ENCODE measurements at regions not wholly inside any gene's neighbourhood (a gene's known extent, or its start where the extent isn't known, plus 50 kb on each side); places are given as distances from the start of the nearest gene placed in this dataset.

GRCh38 chr16:61296814-61297213, 739.4 kb downstream of the CDH8 start:
- WGBS, 2 donors (ENCODE audit: low coverage in 1 of 2), result 73% methylated on average over 3 of the region's 3 CpGs; no CpG with 5 or more reads in 1 of the 2 donors
- H3K4me1 ChIP-seq, result no peaks in the 10 kb centered on the region
- in situ Hi-C loops (cut with MboI; ENCODE audit: low pct_ligation_motif_present in 1 of 4, low pct_unique_long_range_greater_than_20kb in 1 of 4, low sequenced_read_pairs in 3 of 4) (loop anchor here in 1 of 4 donors (10.0 kb wide), 1 partner anchor 62 kb away; no protein-coding TSS in a partner anchor), intact Hi-C loops (cut with DNase I; ENCODE audit: low total_unique reads) (no loop called here)
- no peak overlapping the region for H3K4me3 ChIP-seq
- H3K9me3 ChIP-seq, result no peaks in the 10 kb centered on the region
- H3K27me3 ChIP-seq, result no peaks in the 10 kb centered on the region
- DNase-seq, result no peak
- H3K27ac ChIP-seq, result no peak overlapping the region
- TF ChIP-seq POLR2AphosphoS5 (IDR thresholded peaks at IDR 0.05) (no peak), CTCF (IDR thresholded peaks at IDR 0.05) (no peak), POLR2A (IDR thresholded peaks at IDR 0.05) (no peak), EP300 (IDR thresholded peaks at IDR 0.05; ENCODE audit: low read depth) (no peak)
- no peaks in the 10 kb centered on the region for H3K36me3 ChIP-seq

- in situ Hi-C loops (cut with MboI; ENCODE audit: low pct_ligation_motif_present in 1 of 4, low pct_unique_long_range_greater_than_20kb in 1 of 4, low sequenced_read_pairs in 3 of 4), result loop anchor here in 1 of 4 donors (10.0 kb wide), 1 partner anchor 62 kb away; no protein-coding TSS in a partner anchor
- TF ChIP-seq EP300 (IDR thresholded peaks at IDR 0.05; ENCODE audit: low read depth), result no peak
- no peak for TF ChIP-seq CTCF (IDR thresholded peaks at IDR 0.05)
- no peak for TF ChIP-seq POLR2AphosphoS5 (IDR thresholded peaks at IDR 0.05)
- no peak for TF ChIP-seq POLR2A (IDR thresholded peaks at IDR 0.05)
These were observed 739.9 kb downstream of the CDH8 start for GRCh38 chr16:61296305-61296704.

DNA sequence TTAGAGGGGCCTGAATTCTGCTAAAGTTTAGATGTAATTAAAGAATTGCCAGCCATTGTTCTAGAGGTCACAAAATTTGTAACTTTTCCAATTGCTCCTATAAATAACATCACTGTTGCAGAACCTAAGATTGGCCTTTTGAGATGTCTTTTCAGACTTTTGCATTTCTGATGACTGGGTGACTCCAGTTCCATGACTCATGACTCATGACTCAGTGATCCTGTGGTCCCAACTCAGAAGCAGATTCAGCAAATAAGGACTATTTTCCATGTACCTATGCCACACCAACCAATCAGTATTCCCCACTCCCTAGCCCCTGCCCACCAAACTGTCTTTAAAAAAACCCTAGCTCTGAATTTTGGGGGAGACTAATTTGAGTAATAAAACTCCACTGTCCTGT, 740.9 kb downstream of the CDH8 start:
- no peak for TF ChIP-seq CTCF (IDR thresholded peaks at IDR 0.05)
- TF ChIP-seq POLR2A (IDR thresholded peaks at IDR 0.05), result no peak
- no peak for TF ChIP-seq POLR2AphosphoS5 (IDR thresholded peaks at IDR 0.05)
- TF ChIP-seq EP300 (IDR thresholded peaks at IDR 0.05; ENCODE audit: low read depth), result no peak
- no peaks in the 10 kb centered on the region for H3K36me3 ChIP-seq
- in situ Hi-C loops (cut with MboI; ENCODE audit: low pct_ligation_motif_present in 1 of 4, low pct_unique_long_range_greater_than_20kb in 1 of 4, low sequenced_read_pairs in 3 of 4) (loop anchor here in 1 of 4 donors (10.0 kb wide), 1 partner anchor 61 kb away; no protein-coding TSS in a partner anchor), intact Hi-C loops (cut with DNase I; ENCODE audit: low total_unique reads) (no loop called here)
- H3K27ac ChIP-seq, result no peak overlapping the region
- no peak overlapping the region for H3K4me3 ChIP-seq
- no peaks in the 10 kb centered on the region for H3K4me1 ChIP-seq
- H3K27me3 ChIP-seq, result no peaks in the 10 kb centered on the region
- H3K9me3 ChIP-seq, result no peaks in the 10 kb centered on the region
- DNase-seq, result no peak

More at GRCh38 chr16:61296305-61296704, 739.9 kb downstream of the CDH8 start:
- Histone ChIP-seq H3K27ac (no peak overlapping the region), H3K4me3 (no peak overlapping the region), H3K9me3 (no peaks in the 10 kb centered on the region), H3K36me3 (no peaks in the 10 kb centered on the region), H3K27me3 (no peaks in the 10 kb centered on the region), H3K4me1 (no peaks in the 10 kb centered on the region)
- no peak for DNase-seq
- intact Hi-C loops (cut with DNase I; ENCODE audit: low total_unique reads), result no loop called here
- 72 to 76% methylated on average over 3 to 7 of the region's 7 CpGs for WGBS, 2 donors (ENCODE audit: low coverage in 1 of 2)

- H3K27ac ChIP-seq, result no peak overlapping the region
- intact Hi-C loops (cut with DNase I; ENCODE audit: low total_unique reads), result no loop called here
- no peak for TF ChIP-seq POLR2A (IDR thresholded peaks at IDR 0.05)
- no peak for TF ChIP-seq EP300 (IDR thresholded peaks at IDR 0.05; ENCODE audit: low read depth)
- H3K36me3 ChIP-seq, result no peaks in the 10 kb centered on the region
- in situ Hi-C loops (cut with MboI; ENCODE audit: low pct_ligation_motif_present in 1 of 4, low pct_unique_long_range_greater_than_20kb in 1 of 4, low sequenced_read_pairs in 3 of 4), result no loop called here
- H3K4me3 ChIP-seq, result no peak overlapping the region
- H3K4me1 ChIP-seq, result no peaks in the 10 kb centered on the region
- H3K27me3 ChIP-seq, result no peaks in the 10 kb centered on the region
- H3K9me3 ChIP-seq, result no peaks in the 10 kb centered on the region
- 46 to 47% methylated on average over 2 of the region's 2 CpGs for WGBS, 2 donors (ENCODE audit: low coverage in 1 of 2)
- no peak for DNase-seq
These were observed 747.1 kb downstream of the CDH8 start for GRCh38 chr16:61289141-61289540.

- TF ChIP-seq CTCF (IDR thresholded peaks at IDR 0.05) (no peak), POLR2AphosphoS5 (IDR thresholded peaks at IDR 0.05) (no peak), POLR2A (IDR thresholded peaks at IDR 0.05) (no peak), EP300 (IDR thresholded peaks at IDR 0.05; ENCODE audit: low read depth) (no peak)
- in situ Hi-C loops (cut with MboI; ENCODE audit: low pct_ligation_motif_present in 1 of 4, low pct_unique_long_range_greater_than_20kb in 1 of 4, low sequenced_read_pairs in 3 of 4), result no loop called here
- Histone ChIP-seq H3K36me3 (no peaks in the 10 kb centered on the region), H3K4me3 (no peak overlapping the region), H3K27me3 (no peaks in the 10 kb centered on the region), H3K27ac (no peak overlapping the region), H3K4me1 (no peaks in the 10 kb centered on the region), H3K9me3 (no peaks in the 10 kb centered on the region)
- 30 to 59% methylated on average over 1 to 2 of the region's 2 CpGs for WGBS, 2 donors (ENCODE audit: low coverage in 1 of 2)
- intact Hi-C loops (cut with DNase I; ENCODE audit: low total_unique reads), result loop anchor here (10.0 kb wide), 1 partner anchor 1723 kb away; no protein-coding TSS in a partner anchor
- DNase-seq, result no peak
These were observed 758.4 kb downstream of the CDH8 start for GRCh38 chr16:61277849-61278248.
